ENCODE measurements at regions not wholly inside any gene's neighbourhood (a gene's known extent, or its start where the extent isn't known, plus 50 kb on each side); places are given as distances from the start of the nearest gene placed in this dataset.

DNA sequence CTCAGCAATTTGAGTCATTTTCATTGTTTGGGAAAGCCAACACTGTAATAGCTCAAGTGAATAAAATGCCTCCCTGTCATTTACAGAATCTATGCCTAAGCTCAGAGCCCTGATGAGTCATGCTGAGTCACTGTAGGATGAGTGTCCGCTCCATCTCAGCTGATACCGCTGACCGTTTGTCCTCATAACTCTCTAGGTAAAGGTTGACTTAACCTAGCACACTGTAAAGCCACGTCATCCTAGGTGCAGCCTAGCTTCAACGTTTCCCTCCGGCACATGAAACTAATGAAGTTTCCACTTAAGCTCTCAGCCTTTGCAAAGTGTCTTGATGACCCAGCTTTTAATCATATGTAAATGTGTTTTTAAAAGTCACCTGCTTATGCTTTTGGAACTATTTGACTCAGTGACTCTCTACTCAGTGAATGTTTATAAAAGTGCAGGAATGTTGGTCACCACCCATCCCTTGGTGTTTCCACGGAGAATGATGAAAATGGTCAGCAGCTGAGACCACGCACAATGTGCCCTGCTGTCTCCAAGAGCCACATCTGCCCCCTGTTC lies 154.0 kb downstream of the PMAIP1 start:
- TF ChIP-seq POLR2AphosphoS5 (IDR thresholded peaks at IDR 0.05; ENCODE audit: borderline replicate concordance, low read depth, low read length) (no peak), EZH2 (IDR thresholded peaks at IDR 0.05) (no peak), FOXP2 (optimal IDR thresholded peaks at IDR 0.05; ENCODE audit: control extremely low read depth, extremely low read length, insufficient read depth) (no peak)

All from SK-N-MC (cell line).